Epidermal melanocyte (primary cell): ENCODE measurements at regions not wholly inside any gene's neighbourhood (a gene's known extent, or its start where the extent isn't known, plus 50 kb on each side); places are given as distances from the start of the nearest gene placed in this dataset.

Experiments used
- DNase-seq: peaks from one replicate; pipeline ENCODE4 v3.0.0; 2011; ENCODE audit warnings: low spot score; ENCODE audit not compliant: insufficient read length

GRCh38 chr1:4312024-4312423, 342.4 kb upstream of the AJAP1 start:
- DNase-seq = no peak

- DNase-seq = no peak
Measured at GRCh38 chr1:4315202-4315601, 339.2 kb upstream of the AJAP1 start.

GRCh38 chr1:4317207-4317606, 337.2 kb upstream of the AJAP1 start:
- DNase-seq = no peak

- no peak for DNase-seq
Measured at GRCh38 chr1:4318720-4319119, 335.7 kb upstream of the AJAP1 start.

- no peak for DNase-seq
Measured at GRCh38 chr1:4319496-4319895, 334.9 kb upstream of the AJAP1 start.

- DNase-seq = no peak
Measured at GRCh38 chr1:4322881-4323280, 331.5 kb upstream of the AJAP1 start.

- DNase-seq = no peak
Measured at GRCh38 chr1:4323309-4323708, 331.1 kb upstream of the AJAP1 start.

- DNase-seq = no peak
Measured at GRCh38 chr1:4324525-4324924, 329.9 kb upstream of the AJAP1 start.

- DNase-seq = no peak
Measured at GRCh38 chr1:4327142-4327541, 327.3 kb upstream of the AJAP1 start.

- DNase-seq = no peak
Measured at GRCh38 chr1:4328402-4329071, 325.9 kb upstream of the AJAP1 start.

GRCh38 chr1:4330805-4331766, 323.3 kb upstream of the AJAP1 start:
- DNase-seq = no peak

- no peak for DNase-seq
Measured at GRCh38 chr1:4331767-4332163, 322.6 kb upstream of the AJAP1 start.

GRCh38 chr1:4336507-4336906, 317.9 kb upstream of the AJAP1 start:
- no peak for DNase-seq

- no peak for DNase-seq
Measured at GRCh38 chr1:4341421-4341820, 313.0 kb upstream of the AJAP1 start.

GRCh38 chr1:4344065-4344732, 310.2 kb upstream of the AJAP1 start:
- no peak for DNase-seq

- no peak for DNase-seq
Measured at GRCh38 chr1:4345094-4345493, 309.3 kb upstream of the AJAP1 start.

- no peak for DNase-seq
Measured at GRCh38 chr1:4346131-4346530, 308.3 kb upstream of the AJAP1 start.

- no peak for DNase-seq
Measured at GRCh38 chr1:4351453-4351852, 303.0 kb upstream of the AJAP1 start.

GRCh38 chr1:4353090-4353856, 301.1 kb upstream of the AJAP1 start:
- DNase-seq = no peak

GRCh38 chr1:4355839-4356238, 298.6 kb upstream of the AJAP1 start:
- no peak for DNase-seq

- no peak for DNase-seq
Measured at GRCh38 chr1:4362314-4363044, 291.9 kb upstream of the AJAP1 start.
